GM21360 (cell line): ENCODE measurements at regions not wholly inside any gene's neighbourhood (a gene's known extent, or its start where the extent isn't known, plus 50 kb on each side); places are given as distances from the start of the nearest gene placed in this dataset.
"Not testable (repeated sequence)": the region's sequence is repeated elsewhere in the genome, so short reads cannot be mapped to it uniquely, and the experiment has no call there.

Experiments
- ATAC-seq: cut with Tn5 transposase; IDR thresholded peaks from one replicate; pipeline ENCODE4 v1.9.1; 2021; ENCODE audit warnings: mild to moderate bottlenecking, moderate library complexity; ENCODE audit not compliant: unreplicated experiment

DNA sequence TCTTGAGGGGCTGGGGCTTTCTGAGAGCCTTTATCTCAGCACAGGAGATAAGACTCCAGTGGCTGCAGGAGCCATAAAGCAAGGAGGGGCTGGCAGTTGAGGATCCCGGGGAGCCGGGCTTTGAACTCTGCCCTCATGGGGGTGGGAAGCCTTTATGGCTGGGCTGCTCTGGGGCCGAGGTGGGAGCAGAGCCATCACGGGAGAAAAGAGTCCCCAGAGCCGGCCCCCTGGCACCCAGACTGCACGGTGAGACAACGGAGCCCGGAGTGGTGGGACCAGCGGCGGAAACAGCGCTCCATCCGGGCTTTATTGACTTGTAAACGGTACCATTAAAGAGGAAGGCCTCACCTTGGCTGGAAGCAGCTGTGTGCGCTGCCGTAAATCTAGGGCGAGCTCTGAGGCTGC is 162.6 kb downstream of the MYCN start:
- no peak for ATAC-seq

DNA sequence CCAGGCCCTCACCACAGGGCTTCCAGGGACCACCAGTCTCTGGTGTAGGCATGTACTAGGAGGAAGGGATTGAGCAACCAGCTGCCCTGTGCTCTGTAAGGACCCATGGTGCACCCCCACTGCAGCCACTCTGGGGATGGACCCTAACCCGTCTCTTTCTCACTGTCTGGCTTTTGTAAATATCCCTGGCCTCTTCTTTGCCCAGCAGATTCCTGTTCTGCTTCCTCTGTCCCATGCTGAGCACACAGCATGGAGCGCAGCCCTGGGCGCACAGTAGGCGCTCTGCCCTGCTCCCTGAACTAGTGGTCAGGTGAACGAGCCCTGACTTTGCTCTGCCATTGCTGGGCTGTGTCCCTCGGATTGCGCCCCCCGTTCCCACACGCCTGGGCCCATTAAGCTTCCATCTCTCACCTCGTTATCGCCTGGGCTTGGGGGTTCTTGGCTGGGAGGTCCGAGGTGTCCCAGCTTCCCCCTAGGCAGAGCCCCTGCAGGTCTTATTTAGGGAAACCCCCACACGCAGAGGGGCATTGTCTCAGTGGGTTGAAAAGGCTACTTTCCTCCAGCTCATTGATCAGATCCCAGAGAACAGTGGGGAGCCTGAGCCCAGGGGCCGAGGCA is 162.1 kb downstream of the MYCN start:
- ATAC-seq: no peak

DNA sequence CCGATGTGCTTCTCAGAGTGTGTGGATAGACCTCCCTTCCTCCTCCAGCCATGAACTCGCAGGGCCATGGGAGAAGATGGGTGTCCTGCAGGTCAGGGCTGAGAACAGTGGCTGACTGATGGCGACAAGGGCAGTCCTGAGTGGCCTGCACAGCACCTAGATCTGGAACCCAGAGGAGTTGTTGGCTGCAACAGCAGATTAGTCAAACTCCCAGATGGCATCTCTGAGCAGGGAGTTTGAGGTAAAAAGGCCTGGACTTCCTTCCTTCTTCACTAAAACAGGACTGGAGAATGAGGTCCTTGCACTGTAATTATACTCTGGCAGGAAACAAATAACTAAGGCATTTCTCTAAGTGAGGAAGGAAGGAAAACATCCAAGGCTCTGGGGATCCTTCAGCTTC is 160.8 kb downstream of the MYCN start:
- no peak for ATAC-seq

DNA sequence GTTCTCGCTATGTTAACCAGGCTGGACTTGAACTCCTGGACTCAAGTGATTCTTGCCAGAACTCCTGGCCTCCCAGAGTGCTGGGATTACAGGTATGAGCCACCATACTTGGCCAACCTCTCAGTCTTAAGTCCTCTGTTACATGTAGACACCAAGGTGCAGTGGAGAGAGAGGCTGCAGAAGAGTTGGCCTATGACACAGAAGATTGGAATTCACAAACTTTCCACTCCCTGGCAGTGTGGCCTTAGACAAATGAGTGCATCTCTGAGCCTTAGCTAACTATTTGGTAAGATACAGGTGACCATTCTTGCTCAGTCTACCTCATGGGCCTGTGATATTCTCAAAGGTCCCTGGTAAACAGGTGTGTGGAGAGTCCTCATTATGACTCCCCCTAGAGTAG is 159.7 kb downstream of the MYCN start:
- ATAC-seq: no peak

DNA sequence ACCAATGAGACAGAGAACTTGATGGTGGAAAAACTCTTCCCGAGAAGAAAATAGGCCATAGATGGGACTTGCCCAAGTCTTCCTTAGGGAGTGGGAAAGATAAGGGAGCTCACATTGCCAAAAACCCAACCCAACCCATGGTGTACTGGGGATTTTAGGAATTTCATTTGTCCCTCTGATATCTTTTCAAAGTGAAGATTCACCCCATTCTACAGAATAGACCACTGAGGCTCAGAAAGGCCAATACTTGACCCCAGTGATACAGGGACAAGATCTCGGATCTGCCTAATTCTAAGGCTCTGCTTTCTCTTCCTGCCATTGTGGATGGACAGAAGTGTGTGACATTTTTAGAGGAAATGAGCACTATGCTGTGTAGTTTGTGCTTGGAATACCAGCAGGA is 159.0 kb downstream of the MYCN start:
- ATAC-seq: no peak

DNA sequence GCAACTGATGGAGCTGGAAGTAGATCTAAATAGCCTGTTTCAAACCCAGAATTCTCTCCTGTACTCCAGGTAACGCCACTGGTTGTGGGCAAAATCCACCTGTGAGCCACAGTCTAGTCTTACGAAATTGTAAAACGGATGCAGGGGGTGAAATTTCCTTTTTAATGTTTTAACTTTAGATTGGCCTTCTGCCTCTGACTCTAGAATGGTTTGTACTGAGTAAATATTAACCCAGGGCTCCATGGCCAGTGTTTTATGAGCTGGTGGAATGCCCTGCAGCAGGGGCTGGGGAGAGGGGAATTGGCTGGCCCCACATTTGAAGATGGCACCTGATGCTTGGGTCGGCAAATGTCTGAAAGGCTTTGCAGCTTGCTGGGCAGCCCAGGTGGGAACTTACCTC is 156.6 kb downstream of the MYCN start:
- ATAC-seq: no peak

DNA sequence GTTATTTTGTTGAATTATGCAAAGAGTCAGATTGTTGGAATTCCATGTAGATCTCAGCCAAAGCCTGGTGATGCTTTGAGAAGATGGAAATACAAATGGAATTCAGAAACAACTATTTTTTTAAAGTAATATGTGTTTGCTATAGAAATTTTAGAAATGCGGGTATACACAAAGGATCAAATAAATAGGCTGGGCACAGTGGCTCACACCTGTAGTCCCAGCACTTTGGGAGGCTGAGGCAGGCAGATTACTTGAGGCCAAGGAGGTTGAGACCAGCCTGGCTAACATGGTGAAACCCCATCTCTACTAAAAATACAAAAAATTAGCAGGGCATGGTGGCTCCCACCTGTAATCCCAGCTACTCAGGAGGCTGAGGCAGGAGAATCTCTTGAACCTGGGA is 155.1 kb downstream of the MYCN start:
- ATAC-seq: not testable (repeated sequence)

DNA sequence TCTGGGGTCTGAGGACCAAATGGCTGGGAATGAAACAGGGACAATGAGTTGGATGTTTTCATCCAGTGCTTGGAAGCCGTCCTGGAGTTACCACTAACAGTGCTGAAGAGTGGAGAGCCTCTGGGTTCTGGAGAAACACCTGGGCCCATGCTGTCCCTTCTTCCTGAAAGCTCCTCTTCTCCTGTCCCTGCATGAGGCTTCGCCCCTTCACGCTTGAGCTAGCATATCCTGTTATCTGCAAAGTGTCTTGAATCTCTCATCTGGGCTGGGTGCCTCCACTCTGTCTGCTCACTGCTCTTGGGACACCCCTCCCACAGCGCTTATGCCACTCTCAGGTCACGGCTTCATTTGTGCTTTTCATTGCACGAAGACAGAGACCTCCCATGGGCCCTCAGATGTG is 154.5 kb downstream of the MYCN start:
- ATAC-seq: no peak

DNA sequence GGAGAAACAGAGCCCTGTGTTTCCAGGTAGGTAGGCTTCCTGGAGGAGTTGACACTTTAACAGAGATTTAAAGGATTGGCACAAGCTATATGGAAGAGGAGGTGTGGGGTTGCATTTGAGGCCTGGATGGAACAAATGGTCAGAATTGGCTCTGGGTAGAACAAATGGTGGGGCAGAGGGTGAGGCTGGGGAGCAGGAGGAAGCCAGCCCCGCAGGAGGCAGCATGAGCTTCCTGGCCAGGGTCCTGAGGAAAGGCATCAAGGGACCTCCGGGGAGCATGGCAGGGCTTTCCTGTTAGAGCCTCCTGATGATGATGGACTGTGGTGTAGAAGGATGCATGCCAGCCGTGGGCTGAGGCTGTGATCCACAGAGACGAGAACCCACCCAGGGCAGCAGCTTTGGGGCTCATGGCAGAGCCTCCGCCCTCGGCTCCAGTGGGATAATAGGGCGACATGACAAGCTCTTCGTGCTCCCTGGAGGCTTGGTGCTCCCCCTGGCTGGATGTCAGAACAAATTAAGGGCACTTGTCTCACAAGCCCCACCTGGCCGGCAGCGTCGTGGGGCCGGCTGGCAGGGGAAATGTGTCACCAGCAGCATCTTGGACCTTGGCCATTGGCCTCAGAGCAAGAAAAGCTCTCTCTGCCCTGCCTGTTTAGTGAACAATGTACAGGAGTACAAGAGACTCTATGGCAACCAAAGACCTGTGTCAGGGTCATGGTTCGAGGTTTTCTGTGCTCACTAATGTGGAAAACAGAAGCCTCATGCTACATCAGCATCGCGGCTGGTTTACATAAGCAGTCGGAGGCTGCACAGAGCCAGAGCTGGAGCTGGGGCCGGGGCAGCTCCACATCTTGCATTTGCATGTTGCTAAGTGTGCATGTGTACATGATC is 153.5 kb downstream of the MYCN start:
- no peak for ATAC-seq

DNA sequence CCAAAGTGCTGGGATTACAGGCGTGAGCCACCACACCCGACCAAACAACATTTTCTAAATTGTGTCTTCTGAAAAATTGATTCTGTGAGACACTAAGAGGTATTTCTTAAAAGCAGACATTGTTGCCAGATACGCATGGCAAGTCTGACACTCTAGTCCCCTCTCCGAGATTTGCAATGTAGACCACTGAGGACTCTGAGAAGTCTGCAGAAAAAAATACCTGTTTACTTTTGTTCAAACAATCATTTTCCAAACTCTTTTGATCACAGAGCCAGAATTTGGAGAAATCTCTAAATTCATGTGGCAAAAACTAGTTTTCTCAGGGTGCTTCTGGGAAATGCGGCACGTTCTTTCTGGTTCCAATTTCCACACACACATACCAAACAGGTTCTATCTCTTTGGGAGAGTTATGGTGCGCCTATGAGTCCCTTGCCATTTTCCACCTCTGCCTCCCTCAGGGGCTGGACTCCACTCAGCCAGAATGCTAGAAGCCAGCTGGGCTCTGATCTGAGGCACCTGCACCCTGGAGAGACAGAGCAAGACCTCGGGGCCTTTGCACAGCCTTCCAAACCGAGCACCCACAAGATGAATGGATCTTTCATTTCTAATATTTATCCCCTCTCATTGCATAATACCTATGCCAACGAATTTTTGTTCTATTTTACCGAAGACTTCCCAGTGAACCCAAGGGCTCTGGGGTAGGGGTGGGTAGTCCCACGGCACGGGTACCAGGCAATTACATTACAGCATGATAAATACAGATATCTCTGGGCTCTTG is 152.7 kb downstream of the MYCN start:
- no peak for ATAC-seq

DNA sequence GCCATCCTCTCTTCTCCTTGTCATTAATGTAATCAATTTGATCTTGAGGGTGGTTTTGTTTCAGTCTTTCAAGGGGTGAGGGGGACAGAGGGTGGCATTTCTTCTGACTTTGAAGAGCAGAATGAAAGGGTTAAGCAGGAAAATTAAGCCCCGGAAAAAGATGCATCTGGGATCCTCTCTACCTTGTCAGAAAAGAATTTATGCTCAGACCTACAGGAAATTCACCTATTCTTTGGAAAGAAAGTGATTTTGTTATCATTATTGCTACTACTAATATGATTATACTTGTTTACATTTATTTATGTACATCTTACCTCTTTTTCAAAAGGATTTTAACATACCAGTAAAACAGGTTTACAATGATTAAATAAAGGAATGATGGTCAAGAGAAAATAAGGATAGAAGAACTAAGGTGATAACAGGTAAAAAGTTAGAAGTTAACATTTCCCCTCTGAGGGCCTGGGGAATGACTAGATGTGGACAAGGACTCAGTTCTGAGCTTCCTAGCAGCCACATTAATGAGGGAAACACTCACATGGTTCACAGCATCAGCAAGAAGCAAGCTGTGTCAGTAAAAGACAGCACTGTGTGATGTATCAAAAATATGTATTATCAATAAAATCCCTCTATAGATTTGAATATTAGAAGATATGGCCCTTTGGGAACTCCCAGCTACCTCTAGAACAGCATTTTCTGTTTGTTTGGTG is 151.4 kb downstream of the MYCN start:
- ATAC-seq: no peak

DNA sequence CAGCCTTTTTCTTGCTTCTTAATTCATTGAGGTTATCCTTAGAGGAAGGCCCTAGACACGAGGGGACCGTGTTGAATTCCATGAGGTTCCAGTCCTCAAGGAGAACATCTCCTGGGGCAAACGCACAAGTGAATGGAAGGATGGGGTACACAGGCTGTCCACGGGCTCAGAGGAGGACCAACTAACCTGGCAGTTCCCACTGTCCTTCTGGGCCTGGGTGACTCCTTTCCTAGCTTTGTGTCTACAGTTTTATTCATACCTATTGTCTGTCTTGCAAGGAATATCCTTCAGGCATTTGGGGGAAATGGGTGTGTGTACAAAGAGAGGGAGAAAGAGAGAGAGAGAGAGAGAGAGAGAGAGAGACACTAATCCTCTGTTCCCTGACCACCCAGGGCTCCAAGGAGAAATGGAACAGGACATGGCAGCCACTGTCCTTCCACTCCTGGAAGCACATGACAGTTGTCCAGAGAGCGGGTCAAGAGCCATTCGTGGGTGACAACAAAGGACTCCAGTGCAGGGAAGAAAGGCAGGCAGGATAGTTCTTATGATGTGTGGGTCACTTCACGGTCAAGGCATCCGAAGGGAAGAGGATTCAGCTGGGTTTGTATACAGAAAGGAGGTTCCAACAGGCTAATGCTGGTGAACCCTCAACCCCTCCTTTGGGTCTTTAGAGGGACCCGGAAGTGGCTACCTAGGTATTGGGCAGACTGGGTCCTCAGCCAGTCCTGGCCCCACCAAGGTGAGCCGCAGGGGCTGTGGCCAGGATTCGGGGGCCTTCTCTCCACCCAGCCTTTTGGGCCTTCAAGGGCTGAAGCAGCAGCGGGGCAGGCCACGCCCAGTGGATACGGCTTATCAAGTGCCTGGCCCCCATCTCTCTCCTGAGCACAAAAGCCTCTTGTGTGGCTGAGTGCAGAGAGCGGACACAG is 150.6 kb downstream of the MYCN start:
- ATAC-seq: no peak

DNA sequence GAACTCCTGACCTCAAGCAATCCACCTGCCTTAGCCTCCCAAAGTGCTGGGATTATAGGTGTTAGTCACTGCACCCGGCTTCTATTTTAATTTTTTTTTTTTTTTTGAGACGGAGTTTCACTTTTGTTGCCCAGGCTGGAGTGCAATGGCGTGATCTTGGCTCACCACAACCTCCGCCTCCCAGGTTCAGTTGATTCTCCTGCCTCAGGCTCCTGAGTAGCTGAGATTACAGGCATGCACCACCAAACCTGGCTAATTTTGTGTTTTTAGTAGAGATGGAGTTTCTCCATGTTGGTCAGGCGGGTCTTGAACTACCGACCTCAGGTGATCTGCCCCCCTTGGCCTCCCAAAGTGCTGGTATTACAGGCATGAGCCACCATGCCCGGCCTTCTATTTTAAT is 149.1 kb downstream of the MYCN start:
- not testable (repeated sequence) for ATAC-seq

DNA sequence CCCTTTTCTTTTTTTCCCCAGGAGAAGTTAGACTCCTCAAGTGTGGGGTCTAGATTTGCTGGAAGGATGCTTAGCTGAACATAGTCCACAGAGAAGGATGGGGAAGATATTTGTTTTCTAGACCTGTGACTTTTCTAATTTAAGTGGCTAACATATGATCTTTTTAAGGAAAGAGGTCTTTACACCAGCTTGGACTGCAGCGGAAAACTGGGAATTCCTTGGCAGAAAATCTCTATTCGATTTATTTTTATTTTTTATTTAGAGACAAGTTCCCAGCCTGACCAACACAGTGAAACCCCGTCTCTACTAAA is 148.4 kb downstream of the MYCN start:
- ATAC-seq: no peak

DNA sequence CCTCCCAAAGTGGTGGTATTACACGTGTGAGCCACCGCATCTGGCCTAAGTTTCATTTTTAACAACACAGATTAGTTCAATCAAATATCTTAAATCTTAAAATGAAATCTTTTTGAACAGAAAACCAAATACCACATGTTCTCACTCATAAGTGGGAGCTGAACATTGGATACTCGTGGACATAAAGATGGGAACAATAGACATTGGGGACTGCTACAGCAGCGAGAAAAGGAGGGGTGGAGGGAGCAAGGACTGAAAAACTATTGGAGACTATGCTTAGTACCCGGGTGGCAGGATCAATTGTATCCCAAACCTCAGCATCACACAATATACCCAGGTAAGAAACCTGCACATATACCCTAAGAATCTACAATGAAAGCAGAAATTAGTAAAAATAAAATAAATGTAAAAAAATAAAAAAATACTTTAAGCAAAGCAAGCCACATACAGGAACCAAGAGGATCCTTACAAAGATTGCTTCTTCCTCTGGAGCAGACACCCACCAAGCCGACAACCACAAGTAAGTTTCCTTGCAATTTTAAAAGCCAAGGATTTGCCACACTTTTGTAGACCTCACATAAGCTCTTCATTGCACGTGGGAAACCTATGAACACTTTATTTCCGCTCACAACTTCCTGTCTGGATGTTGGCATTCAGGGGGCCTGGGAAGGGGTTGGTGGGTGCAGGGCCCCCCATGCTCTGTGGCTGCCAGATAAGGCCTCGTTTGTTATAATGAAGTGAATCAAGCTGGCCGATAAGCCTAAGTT is 147.9 kb downstream of the MYCN start:
- ATAC-seq: no peak

DNA sequence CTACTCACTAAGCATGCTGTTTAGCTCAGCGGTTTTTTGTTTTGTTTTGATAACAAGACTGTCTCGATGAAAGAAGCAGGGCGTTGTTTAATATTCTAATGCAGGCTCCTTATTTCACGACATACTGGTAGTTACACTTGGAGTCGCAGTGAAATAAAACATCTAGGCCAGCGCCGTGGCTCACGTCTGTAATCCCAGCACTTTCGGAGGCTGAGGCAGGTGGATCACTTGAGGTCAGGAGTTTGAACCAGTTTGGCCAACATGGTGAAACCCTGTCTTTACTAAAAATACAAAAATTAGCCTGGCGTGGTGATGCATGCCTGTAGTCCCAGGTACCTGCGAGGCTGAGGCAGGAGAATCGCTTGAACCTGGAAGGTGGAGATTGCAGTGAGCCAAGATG is 145.8 kb downstream of the MYCN start:
- ATAC-seq: not testable (repeated sequence)

DNA sequence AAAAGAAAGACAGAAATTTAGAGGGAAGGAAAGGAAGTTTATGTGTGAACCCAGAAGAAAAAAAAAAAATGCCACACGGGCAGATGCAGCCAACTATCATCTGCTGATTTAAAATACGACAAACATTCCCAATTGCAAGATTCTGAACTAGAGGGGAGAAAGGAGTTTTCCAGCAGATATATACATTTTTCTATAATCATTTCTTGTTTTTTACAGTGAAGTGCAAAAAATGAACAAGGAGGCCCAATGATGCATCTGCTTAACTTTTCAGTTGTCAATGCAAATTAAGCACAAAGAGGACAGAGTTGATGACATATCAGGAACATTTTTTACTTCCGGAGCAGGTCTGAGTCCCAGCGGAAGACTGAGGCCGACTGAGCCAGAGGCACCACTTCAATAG is 144.7 kb downstream of the MYCN start:
- ATAC-seq: no peak

DNA sequence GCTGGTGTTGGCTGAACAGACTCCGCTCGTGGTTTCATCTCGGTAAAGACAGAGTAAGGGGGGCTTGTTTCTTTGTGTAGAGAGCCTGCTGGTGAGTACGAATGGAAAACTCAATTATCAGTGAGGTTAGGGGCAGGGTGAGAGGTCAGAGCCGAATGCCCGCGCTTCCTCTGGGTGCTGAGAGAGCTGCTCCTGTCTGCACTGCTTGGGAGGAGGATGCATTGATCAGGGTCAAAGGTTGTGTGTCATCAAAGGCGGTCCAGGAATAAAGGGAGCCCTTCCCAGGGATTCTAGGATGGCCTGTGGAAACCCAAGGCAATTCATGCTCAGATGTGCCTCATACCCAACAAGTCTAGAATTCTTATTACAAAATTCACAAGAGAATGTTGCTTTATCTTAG is 143.9 kb downstream of the MYCN start:
- ATAC-seq: no peak

DNA sequence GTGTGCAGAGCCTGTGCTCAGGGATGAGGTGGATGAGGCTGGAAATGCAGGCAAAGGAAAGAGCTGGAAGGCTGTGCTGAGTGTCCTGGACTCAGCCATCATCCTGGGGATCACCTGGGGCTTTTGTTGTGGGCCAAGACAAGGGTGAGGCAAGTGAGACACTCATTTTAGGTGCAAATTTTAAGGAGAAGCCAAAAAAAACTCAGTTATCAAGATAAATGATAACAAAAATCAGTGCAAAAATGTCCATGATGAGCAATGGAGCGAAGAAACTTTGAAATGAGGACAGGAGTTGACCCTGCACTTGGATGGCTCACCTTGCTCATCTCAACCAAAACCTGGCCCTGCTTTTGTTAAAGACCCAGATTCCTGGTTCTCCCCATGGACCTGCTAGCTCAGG is 141.9 kb downstream of the MYCN start:
- no peak for ATAC-seq
